ENCODE measurements at regions not wholly inside any gene's neighbourhood (a gene's known extent, or its start where the extent isn't known, plus 50 kb on each side); places are given as distances from the start of the nearest gene placed in this dataset.

- TF ChIP-seq, protein P1, sequence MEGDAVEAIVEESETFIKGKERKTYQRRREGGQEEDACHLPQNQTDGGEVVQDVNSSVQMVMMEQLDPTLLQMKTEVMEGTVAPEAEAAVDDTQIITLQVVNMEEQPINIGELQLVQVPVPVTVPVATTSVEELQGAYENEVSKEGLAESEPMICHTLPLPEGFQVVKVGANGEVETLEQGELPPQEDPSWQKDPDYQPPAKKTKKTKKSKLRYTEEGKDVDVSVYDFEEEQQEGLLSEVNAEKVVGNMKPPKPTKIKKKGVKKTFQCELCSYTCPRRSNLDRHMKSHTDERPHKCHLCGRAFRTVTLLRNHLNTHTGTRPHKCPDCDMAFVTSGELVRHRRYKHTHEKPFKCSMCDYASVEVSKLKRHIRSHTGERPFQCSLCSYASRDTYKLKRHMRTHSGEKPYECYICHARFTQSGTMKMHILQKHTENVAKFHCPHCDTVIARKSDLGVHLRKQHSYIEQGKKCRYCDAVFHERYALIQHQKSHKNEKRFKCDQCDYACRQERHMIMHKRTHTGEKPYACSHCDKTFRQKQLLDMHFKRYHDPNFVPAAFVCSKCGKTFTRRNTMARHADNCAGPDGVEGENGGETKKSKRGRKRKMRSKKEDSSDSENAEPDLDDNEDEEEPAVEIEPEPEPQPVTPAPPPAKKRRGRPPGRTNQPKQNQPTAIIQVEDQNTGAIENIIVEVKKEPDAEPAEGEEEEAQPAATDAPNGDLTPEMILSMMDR (conservative IDR thresholded peaks at IDR 0.05), result no peak
- TF ChIP-seq ZFX (IDR thresholded peaks at IDR 0.05), result no peak
Observed at GRCh38 chr5:130624805-130625204, 540.3 kb downstream of the HINT1 start.
